GM13977 (cell line): ENCODE measurements at regions not wholly inside any gene's neighbourhood (a gene's known extent, or its start where the extent isn't known, plus 50 kb on each side); places are given as distances from the start of the nearest gene placed in this dataset.

Experiments used
- DNase-seq: peaks from one replicate; pipeline ENCODE4 v3.0.0; 2012; ENCODE audit warnings: low spot score
- CTCF ChIP-seq: IDR thresholded peaks from 2 replicates; pipeline ENCODE4 v1.5.1; 2012; ENCODE audit warnings: mild to moderate bottlenecking, control low read depth; ENCODE audit not compliant: insufficient read depth; ENCODE audit errors: extremely low read depth, missing control alignments
- in situ Hi-C: fragments of 300-500 bp; cut with MboI; formaldehyde crosslinking; loops from one replicate; pipeline ENCODE4 v1.12.0; 2022; ENCODE audit warnings: low sequenced_read_pairs, low pct_unique_long_range_greater_than_20kb, mixed read lengths, inconsistent platforms; ENCODE audit not compliant: unreplicated experiment

- no peak for DNase-seq
- TF ChIP-seq CTCF, result no peak
- in situ Hi-C loops, result no loop called here
Observed at GRCh38 chr2:128428415-128428814, 109.7 kb upstream of the HS6ST1 start.

GRCh38 chr2:128432423-128432822 is 113.8 kb upstream of the HS6ST1 start:
- in situ Hi-C loops, result no loop called here
- TF ChIP-seq CTCF, result no peak
- DNase-seq, result no peak

DNA sequence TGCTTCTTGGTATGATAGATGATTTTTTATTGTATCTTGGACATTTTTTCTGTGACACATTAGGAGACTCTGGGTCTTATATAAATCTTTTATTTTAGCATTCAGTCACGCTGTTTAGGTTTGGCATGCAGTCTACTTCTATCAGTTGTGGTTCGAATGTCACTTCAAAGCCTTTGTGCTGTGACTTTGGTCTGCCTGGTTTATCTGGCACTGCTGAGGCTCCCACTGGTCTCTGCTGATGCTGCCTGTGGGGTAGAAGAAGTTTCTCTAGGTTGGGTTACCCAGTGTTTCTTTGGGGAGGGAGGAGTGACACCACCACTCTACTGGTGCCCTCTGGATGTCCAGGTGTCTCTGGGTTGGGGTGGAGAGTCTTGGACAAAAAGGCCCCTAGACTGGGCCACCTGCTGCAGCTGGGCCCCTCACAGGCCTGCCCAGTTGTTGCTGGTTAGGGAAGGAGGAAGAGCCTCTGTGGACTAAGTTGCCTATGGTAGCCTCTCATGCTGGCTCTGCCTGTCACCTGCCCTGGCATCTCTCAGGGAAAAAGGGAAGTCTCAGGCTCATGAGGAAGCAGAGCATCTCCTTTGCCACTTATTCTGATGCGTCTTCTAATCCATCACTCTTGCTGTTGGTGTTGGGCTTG is 115.4 kb upstream of the HS6ST1 start:
- in situ Hi-C loops, result no loop called here
- DNase-seq, result no peak
- no peak for TF ChIP-seq CTCF

DNA sequence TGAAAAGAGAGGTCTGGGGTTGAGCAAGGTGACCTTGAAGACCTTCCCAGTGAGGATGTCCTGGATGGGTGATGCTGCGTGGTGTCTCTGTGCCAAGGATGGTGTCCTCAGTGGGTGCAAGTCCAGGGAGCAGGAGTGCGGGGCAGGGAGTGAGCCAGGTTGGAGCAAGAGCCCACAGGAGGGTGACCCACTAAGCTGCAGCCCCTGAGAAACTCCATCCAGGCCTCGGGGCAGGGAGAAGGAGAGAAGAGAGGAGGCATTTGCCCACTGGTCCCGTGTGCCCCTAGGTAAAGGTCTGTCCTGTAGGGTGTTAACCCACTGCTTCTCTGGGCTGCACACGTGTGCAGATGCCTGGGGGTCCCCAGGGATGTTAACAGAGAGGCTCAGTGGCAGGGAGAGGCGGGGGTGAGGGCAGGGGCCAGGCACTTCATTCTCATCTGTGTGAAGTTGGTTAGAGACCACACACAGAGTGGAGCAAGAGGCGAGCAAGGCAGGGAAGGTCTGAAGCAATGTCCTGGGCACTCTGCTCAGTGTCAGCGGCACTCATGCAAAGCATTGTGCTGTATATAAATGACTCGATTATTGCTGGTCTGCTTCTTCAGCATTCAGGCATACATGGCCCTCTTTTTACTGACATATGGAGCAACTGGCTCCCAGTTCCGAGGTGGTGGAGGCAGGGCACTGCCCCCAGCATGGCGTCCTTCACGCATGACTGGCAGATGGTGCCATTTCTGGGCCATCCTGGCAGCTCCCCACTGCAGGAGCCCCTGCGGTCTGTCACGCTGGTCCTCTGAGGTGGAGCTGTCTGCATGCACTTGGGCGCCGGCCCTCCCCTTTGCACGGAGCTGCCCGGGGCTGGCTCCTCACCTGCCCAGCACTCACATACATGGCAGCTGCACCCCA is 117.2 kb upstream of the HS6ST1 start:
- DNase-seq, result no peak
- in situ Hi-C loops, result no loop called here
- no peak for TF ChIP-seq CTCF

GRCh38 chr2:128436479-128437203 is 118.0 kb upstream of the HS6ST1 start:
- in situ Hi-C loops, result no loop called here
- no peak for DNase-seq
- TF ChIP-seq CTCF, result no peak

DNA sequence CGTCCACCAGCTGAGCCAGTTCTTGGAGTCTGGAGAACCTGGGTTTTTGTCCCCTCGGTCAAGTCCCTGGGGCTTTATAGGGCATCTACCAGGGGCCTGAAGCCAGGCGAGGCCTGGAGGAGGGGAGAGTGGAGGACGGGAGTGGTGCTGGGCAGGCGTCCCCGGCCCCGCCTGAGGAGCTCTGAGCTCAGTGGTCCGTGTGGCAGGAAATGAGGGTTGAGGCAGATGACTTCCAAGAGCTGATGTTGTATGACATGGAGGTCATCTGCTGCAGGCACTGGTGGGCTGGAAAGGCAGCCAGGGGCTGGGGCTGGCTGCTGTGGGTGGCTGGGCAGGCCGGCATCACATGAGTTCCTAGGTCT is 118.5 kb upstream of the HS6ST1 start:
- no peak for TF ChIP-seq CTCF
- in situ Hi-C loops, result no loop called here
- no peak for DNase-seq
